ENCODE measurements at regions not wholly inside any gene's neighbourhood (a gene's known extent, or its start where the extent isn't known, plus 50 kb on each side); places are given as distances from the start of the nearest gene placed in this dataset.

DNA sequence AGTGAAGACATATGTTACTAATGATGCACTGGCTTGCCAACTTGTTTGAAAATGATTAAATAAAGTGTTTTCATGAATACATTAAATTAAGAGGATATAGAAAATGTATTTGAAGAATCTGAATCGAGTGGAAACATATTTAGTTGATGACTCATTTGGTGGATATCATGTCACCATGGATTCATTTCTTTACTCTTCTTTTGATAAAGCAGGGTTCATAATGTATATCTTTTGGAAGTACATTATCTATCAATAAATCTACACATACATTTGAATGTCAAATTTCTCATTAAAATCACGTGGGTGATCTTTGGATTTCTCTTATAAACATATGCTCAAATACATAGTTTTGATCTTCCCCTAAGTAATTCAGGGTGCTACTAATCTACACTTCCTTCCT lies 1148.1 kb upstream of the ACO1 start:
- no TSS peak for BruUV-seq (replicated peaks)
- TF ChIP-seq ZC3H4 (CRISPR knock-in tag; IDR thresholded peaks at IDR 0.05; ENCODE audit: borderline replicate concordance) (no peak), BMI1 (IDR thresholded peaks at IDR 0.05; ENCODE audit: low read length) (no peak)
- no peak for DNase-seq (ENCODE audit: extremely low read depth in 1 of 4, low spot score in 3 of 4)
- Histone ChIP-seq H3K4me1 (replicated peaks in 1 of 2; ENCODE audit: control insufficient read depth in 2 of 2, insufficient read depth in 2 of 2, low read length in 2 of 2) (no peaks in the 10 kb centered on the region), H3K9me1 (ENCODE audit: control insufficient read depth, insufficient read depth, low read length) (no peaks in the 10 kb centered on the region), H3K27ac (ENCODE audit: extremely low read depth, low read depth, low read length) (no peak overlapping the region), H3K9me3 (replicated peaks; ENCODE audit: control insufficient read depth, insufficient read depth, low read depth, low read length) (no peaks in the 10 kb centered on the region), H3K9ac (ENCODE audit: insufficient read depth in 1 of 2, low read depth in 2 of 2, low read length in 2 of 2) (no peak overlapping the region), H2AFZ (ENCODE audit: low read depth, low read length) (no peak overlapping the region), H3K36me3 (ENCODE audit: control insufficient read depth, insufficient read depth, low read length) (no peaks in the 10 kb centered on the region), H3K79me2 (ENCODE audit: control insufficient read depth, insufficient read depth, low read length) (no peaks in the 10 kb centered on the region), H3K4me2 (ENCODE audit: insufficient read depth, low read length) (no peak overlapping the region), H3K4me3 (no peak overlapping the region), H4K20me1 (replicated peaks; ENCODE audit: control insufficient read depth, insufficient read depth, low read length) (no peaks in the 10 kb centered on the region), H3K27me3 (ENCODE audit: control insufficient read depth in 2 of 2, insufficient read depth in 2 of 2, low read length in 2 of 2) (no peaks in the 10 kb centered on the region)
- intact Hi-C loops (cut with micrococcal nuclease) (no loop called here), in situ Hi-C loops (cut with MboI) (no loop called here)
- ATAC-seq = no peak
- FAIRE-seq = no peak
- WGBS (ENCODE audit: insufficient coverage, low coverage, missing lambda C conversion rate) = no CpG with 5 or more reads among the region's 2 CpGs
- ChIA-PET POLR2A (no interaction called here), CTCF (ENCODE audit: low intra/inter-chr PET ratio) (no interaction called here)

GRCh38 chr9:31243386-31243785 lies 1141.1 kb upstream of the ACO1 start:
- intact Hi-C loops (cut with micrococcal nuclease) = no loop called here
- Histone ChIP-seq H3K79me2 (ENCODE audit: control insufficient read depth, insufficient read depth, low read length) (no peaks in the 10 kb centered on the region), H4K20me1 (replicated peaks; ENCODE audit: control insufficient read depth, insufficient read depth, low read length) (no peaks in the 10 kb centered on the region), H3K36me3 (ENCODE audit: control insufficient read depth, insufficient read depth, low read length) (no peaks in the 10 kb centered on the region), H3K9me3 (replicated peaks; ENCODE audit: control insufficient read depth, insufficient read depth, low read depth, low read length) (no peaks in the 10 kb centered on the region), H3K4me3 (no peak overlapping the region), H3K9me1 (ENCODE audit: control insufficient read depth, insufficient read depth, low read length) (no peaks in the 10 kb centered on the region), H3K27me3 (ENCODE audit: control insufficient read depth in 2 of 2, insufficient read depth in 2 of 2, low read length in 2 of 2) (no peaks in the 10 kb centered on the region), H3K4me1 (replicated peaks in 1 of 2; ENCODE audit: control insufficient read depth in 2 of 2, insufficient read depth in 2 of 2, low read length in 2 of 2) (no peaks in the 10 kb centered on the region), H3K9ac (ENCODE audit: insufficient read depth in 1 of 2, low read depth in 2 of 2, low read length in 2 of 2) (no peak overlapping the region), H2AFZ (ENCODE audit: low read depth, low read length) (no peak overlapping the region), H3K4me2 (ENCODE audit: insufficient read depth, low read length) (no peak overlapping the region), H3K27ac (ENCODE audit: extremely low read depth, low read depth, low read length) (no peak overlapping the region)
- ATAC-seq (no peak), FAIRE-seq (no peak), DNase-seq (ENCODE audit: extremely low read depth in 1 of 4, low spot score in 3 of 4) (no peak)
- WGBS (ENCODE audit: insufficient coverage, low coverage, missing lambda C conversion rate) = no CpG with 5 or more reads among the region's 1 CpG
- in situ Hi-C loops (cut with MboI) = no loop called here
- TF ChIP-seq BCOR (IDR thresholded peaks at IDR 0.05) = no peak
- no peak for TF ChIP-seq FOXK1 (CRISPR knock-in tag; IDR thresholded peaks at IDR 0.05; ENCODE audit: borderline replicate concordance)
- POLR2A ChIA-PET = no interaction called here
- CTCF ChIA-PET (ENCODE audit: low intra/inter-chr PET ratio) = no interaction called here
- BruUV-seq (replicated peaks) = no TSS peak

Data from K562 (cell line).